Jurkat, Clone E6-1 (cell line): ENCODE measurements at regions not wholly inside any gene's neighbourhood (a gene's known extent, or its start where the extent isn't known, plus 50 kb on each side); places are given as distances from the start of the nearest gene placed in this dataset.
"Not testable (repeated sequence)": the region's sequence is repeated elsewhere in the genome, so short reads cannot be mapped to it uniquely, and the experiment has no call there.

Experiments used
- DNase-seq: peaks from one replicate; pipeline ENCODE4 v3.0.0-alpha.2; 2011; ENCODE audit warnings: low read depth, low spot score
- H3K4me3 ChIP-seq: 2 replicates; pipeline ENCODE4 v1.5.1; 2011; ENCODE audit warnings: mild to moderate bottlenecking, low read length, control low read depth, moderate library complexity

DNA sequence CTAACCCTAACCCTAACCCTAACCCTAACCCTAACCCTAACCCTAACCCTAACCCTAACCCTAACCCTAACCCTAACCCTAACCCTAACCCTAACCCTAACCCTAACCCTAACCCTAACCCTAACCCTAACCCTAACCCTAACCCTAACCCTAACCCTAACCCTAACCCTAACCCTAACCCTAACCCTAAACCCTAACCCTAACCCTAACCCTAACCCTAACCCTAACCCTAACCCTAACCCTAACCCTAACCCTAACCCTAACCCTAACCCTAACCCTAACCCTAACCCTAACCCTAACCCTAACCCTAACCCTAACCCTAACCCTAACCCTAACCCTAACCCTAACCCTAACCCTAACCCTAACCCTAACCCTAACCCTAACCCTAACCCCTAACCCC, 80.6 kb upstream of the PLEKHG4B start:
- not testable (repeated sequence) for DNase-seq, H3K4me3 ChIP-seq

DNA sequence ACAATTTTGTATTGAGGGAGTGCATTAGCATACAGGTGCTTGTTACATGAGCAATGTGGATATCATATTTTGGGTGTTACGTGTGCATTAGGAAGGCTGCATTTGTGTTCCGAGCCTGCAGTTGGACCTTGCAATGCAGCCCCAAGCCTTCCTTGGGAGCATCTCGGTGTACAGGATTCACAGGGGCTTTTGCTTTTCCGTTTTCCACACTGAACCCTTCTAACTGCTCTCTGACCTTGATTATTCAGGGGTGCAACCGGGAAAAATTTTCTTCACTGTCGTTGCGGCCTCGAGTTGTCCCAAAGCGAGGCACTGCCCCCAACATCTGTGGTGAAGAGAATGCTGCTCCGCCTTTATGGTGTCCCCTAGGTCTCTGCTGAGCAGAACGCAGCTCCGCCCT, 80.1 kb upstream of the PLEKHG4B start:
- H3K4me3 ChIP-seq, result no peak overlapping the region
- DNase-seq, result peak; percentile 28

DNA sequence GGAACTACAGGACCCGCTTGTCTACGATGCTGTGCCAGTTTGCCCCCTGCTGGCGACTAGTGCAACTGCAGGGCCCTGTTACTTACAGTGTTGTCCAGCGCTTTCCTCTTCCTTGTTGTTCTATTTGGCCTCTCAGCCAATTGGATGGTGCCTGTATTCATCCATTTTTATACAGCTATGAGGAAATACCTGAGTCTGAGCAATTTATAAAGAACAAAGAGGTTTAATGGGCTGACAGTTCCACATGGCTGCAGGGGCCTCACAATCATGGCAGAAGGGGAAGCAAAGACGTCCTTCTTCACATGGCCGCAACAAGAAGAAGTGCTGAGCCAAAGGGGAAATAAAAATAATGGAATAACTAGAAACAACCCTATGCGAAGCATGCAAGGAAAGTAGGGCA, 78.7 kb upstream of the PLEKHG4B start:
- no peak for DNase-seq
- H3K4me3 ChIP-seq, result no peak overlapping the region

DNA sequence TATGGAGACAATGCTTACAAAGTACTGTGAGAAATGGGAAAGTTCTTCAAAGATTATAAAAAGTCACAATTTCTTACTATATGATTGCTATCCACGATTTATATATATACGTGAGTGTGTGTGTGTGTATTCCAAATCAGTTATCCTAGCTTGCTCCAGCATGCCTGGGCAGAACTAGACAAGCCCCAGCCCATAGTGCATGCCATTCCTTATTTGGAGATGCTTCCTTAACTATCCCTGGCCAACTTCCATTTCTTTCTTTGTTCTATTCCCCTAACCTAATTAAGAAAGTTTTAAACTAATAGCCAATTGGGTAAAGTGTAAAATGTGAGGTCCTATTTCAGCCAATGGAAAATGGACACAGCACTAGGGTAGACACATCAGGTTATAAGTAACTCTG, 77.3 kb upstream of the PLEKHG4B start:
- H3K4me3 ChIP-seq, DNase-seq: not testable (repeated sequence)

DNA sequence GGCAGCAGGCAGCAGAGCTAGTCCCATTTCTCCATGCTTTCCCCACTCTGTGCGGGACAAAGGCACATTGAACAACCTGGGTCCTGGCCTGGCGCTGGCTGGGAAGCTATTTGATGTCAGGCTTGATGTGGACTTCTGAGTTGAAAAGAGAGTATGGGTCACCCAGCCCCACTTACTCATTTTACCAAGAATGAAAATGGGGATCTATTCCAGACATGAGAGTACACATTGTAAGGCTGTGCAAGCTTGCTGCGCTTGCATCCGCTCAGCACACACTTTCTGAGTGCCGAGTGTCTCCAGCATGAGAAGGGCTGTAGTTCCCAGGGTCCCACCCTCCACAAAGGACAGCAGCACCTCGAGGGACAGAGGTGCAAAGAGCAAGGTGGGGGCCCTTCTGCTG, 71.7 kb upstream of the PLEKHG4B start:
- not testable (repeated sequence) for DNase-seq, H3K4me3 ChIP-seq

DNA sequence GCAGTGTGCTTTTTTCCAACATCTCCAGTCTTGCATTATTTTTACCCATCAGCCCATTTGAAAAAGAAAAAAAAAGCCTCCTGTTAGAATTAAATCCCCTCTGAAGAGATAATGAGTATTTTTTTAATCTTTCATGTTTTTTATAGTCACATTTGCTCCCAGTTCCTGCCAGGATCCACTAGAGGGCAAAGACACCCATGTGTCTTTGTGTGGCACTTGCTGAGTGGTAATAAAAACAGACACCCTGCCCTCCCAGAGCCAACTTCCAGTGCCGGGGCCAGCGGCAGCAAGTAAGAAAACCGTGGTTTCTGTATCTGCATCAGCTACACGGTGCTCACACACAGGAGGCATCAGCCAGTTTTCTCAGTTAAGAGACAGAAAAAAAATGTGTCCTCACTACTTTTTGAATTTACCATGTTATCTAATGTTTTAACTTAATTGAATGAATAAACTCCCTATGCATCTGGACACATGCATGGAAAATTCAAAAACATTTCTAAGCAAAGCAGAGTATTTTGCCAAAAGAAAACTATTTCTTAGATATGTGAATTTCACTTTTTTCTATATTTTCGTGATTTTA, 70.2 kb upstream of the PLEKHG4B start:
- H3K4me3 ChIP-seq, result no peak overlapping the region
- peak; percentile 51 for DNase-seq

DNA sequence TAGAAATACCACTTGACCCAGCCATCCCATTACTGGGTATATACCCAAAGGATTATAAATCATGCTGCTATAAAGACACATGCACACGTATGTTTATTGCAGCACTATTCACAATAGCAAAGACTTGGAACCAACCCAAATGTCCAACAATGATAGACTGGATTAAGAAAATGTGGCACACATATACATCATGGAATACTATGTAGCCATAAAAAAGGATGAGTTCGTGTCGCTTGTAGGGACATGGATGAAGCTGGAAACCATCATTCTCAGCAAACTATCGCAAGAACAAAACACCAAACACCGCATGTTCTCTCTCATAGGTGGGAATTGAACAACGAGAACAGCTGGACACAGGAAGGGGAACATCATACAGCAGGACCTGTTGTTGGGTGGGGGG, 68.1 kb upstream of the PLEKHG4B start:
- not testable (repeated sequence) for DNase-seq, H3K4me3 ChIP-seq

DNA sequence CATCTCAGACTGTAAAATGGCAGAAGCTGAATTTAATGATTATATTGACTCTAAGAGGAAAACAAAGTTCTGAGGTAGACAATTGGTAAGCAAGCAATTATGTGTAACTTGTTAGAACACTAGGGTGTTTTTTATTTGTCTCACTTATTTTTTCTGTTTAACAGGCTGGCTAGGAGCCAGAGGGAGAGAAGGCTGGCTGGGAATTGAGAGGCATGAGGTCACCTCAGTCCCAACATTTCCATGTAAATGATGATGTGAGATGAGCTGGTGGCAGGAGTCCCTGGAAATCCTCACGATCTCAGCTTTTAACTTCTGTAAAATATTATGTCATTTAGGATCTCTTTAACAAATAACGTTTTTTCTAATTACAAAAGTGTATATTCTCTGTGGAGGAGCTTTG, 66.9 kb upstream of the PLEKHG4B start:
- not testable (repeated sequence) for DNase-seq

DNA sequence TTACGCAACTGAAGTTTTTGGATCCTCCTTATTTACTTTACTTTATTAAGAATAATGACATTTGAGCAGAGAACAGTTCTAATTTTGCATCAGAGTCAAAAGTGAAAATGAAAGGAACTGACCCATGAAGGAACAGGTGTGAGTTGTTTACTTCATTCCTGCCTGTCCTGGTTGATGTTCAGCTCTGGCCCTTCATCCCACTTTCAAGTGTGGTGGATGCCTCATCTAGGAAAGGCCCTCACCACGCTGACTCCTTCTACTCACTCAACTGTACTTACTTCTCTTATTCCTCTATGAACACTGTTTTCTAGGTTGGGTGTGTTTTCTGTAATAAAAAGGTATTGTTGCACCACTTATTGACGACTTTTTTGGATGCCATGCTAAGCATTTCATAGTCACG, 61.8 kb upstream of the PLEKHG4B start:
- no peak overlapping the region for H3K4me3 ChIP-seq

More for the DNA sequence above, 66.9 kb upstream of the PLEKHG4B start:
- not testable (repeated sequence) for H3K4me3 ChIP-seq

DNA sequence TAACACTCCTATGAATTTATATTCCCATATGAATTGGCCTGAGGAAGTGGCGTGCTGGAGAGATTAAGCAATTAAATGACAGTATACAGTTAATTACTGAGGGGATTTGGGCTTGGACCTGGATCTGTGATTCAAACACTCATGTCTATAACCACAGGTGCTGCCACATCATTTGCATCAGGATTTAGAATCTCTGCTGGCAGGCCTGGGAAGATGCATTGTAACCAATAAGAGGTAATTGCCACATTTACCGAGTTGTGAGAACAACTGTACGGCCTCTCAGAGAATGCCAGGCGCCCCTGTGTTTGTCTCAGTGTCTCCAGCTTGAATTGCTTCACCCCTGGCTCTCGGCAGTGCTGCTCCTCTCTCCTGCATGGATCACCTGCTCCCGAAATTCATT, 61.4 kb upstream of the PLEKHG4B start:
- not testable (repeated sequence) for DNase-seq, H3K4me3 ChIP-seq

More for the DNA sequence above, 61.8 kb upstream of the PLEKHG4B start:
- DNase-seq, result no peak

DNA sequence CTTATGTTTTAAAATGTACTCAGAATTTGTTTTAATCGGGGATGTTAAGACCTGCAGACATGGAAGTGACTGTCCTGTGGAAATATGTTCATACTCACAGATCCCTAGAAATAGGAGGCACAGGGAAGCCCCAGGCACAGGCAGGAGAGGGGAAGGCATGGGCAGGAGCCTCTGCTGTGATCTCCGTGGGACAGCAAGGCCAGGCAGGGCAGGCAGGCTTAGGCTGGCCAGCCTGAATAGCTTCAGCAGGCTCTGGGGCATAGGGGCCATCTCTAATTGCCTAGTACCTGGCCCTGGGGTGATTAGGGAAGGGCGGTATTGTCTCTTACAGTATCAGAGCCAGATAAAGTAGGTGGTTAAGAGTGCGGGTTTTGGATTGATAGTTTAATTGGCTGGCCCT, 59.8 kb upstream of the PLEKHG4B start:
- no peak for DNase-seq
- no peak overlapping the region for H3K4me3 ChIP-seq

DNA sequence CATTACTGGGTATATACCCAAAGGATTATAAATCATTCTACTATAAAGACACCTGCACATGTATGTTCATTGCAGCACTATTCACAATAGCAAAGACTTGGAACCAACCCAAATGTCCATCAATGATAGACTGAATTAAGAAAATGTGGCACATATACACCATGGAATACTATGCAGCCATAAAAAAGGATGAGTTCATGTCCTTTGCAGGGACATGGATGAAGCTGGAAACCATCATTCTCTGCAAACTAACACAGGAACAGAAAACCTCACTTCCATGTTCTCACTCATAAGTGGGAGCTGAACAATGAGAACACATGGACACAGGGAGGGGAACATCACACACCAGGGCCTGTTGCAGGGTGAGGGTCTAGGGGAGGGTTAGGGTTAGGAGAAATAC, 56.4 kb upstream of the PLEKHG4B start:
- not testable (repeated sequence) for DNase-seq, H3K4me3 ChIP-seq

DNA sequence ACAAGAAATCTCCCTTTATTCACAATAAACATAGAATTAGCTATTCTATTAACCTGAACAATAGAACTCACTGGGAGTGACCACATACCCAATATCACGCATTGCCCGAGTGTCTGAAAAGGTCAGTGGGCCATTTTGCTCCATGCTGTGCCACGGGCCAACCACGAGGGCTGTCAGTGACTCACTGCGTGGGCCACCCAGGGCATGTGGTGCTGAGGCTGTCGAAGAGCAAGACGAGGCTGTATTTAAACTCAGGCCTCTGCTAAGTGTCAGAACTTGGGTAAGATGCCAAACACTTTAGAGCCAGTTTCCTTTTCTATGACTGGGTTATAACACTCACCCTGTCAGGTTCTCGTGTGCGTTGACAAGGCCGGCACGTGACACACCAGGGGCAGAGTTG, 54.8 kb upstream of the PLEKHG4B start:
- DNase-seq, H3K4me3 ChIP-seq: not testable (repeated sequence)

DNA sequence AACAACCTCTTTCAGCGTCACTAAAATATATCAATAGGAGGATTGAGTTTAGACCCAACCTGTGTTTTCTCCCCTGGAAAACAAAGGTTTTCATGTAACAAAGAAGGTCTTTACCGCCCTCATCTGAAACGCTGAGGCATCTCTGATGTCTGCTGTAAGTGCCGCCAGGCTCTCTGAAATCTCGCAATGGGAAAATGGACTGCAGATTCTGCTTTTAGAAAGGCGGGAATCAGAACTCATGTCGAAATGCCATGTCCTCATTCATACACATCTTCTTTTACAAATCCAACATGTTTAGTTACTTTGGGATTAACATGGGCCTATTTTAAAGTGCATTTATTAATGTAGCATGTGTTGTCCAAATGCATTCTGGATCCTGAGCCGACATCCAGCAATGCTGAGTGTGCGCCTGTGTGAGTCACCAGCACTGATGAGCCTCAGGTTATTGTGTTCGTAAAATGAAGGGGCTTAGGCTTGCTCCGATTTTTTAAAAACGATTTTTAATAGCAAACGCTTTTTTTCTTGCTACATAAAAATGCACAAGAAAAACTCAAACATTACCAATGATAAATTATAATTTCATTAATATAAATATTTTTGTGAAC, 51.9 kb upstream of the PLEKHG4B start:
- DNase-seq, result no peak
- H3K4me3 ChIP-seq, result no peak overlapping the region
